ENCODE measurements at regions not wholly inside any gene's neighbourhood (a gene's known extent, or its start where the extent isn't known, plus 50 kb on each side); places are given as distances from the start of the nearest gene placed in this dataset.
A peak's percentile ranks its signal among the peaks of the same experiment; 100 is the strongest.

- Histone ChIP-seq H3K27me3 (ENCODE audit: control insufficient read depth in 1 of 2, insufficient read depth in 2 of 2, low read length in 1 of 2) (no peaks in the 10 kb centered on the region), H3K4me3 (ENCODE audit: low read length in 2 of 2) (no peak overlapping the region), H3K9me3 (ENCODE audit: control insufficient read depth, low read length) (no peaks in the 10 kb centered on the region), H3K4me1 (ENCODE audit: control insufficient read depth in 1 of 2, insufficient read depth in 2 of 2, low read length in 2 of 2) (no peaks in the 10 kb centered on the region), H3K27ac (ENCODE audit: low read depth in 1 of 2, low read length in 2 of 2) (no peak overlapping the region), H3K36me3 (ENCODE audit: control insufficient read depth in 1 of 2, insufficient read depth in 2 of 2, low read length in 1 of 2) (no peaks in the 10 kb centered on the region)
- ATAC-seq (ENCODE audit: low FRiP score) (no peak), DNase-seq (no peak)
- WGBS, 2 donors, result 61 to 62% methylated on average over 2 of the region's 2 CpGs
- intact Hi-C loops (cut with DNase I), result no loop called here
Observed at GRCh38 chr11:27968461-27968860, 139.5 kb downstream of the KIF18A start.

GRCh38 chr11:27965559-27965958 is 142.4 kb downstream of the KIF18A start:
- no peak for ATAC-seq (ENCODE audit: low FRiP score)
- no peak overlapping the region for H3K4me3 ChIP-seq (ENCODE audit: low read length in 2 of 2)
- intact Hi-C loops (cut with DNase I), result no loop called here
- WGBS, 2 donors, result 75 to 83% methylated on average over 3 of the region's 3 CpGs
- no peaks in the 10 kb centered on the region for H3K36me3 ChIP-seq (ENCODE audit: control insufficient read depth in 1 of 2, insufficient read depth in 2 of 2, low read length in 1 of 2)
- H3K4me1 ChIP-seq (ENCODE audit: control insufficient read depth in 1 of 2, insufficient read depth in 2 of 2, low read length in 2 of 2), result no peaks in the 10 kb centered on the region
- no peak overlapping the region for H3K27ac ChIP-seq (ENCODE audit: low read depth in 1 of 2, low read length in 2 of 2)
- DNase-seq, result no peak
- no peaks in the 10 kb centered on the region for H3K9me3 ChIP-seq (ENCODE audit: control insufficient read depth, low read length)
- H3K27me3 ChIP-seq (ENCODE audit: control insufficient read depth in 1 of 2, insufficient read depth in 2 of 2, low read length in 1 of 2), result no peaks in the 10 kb centered on the region

GRCh38 chr11:27963370-27963769 is 144.6 kb downstream of the KIF18A start:
- WGBS, 2 donors, result 90 to 93% methylated on average over 2 of the region's 2 CpGs

GRCh38 chr11:27949951-27950738 is 157.8 kb downstream of the KIF18A start:
- intact Hi-C loops (cut with DNase I), result no loop called here
- ATAC-seq (ENCODE audit: low FRiP score) (no peak), DNase-seq (no peak)
- Histone ChIP-seq H3K36me3 (ENCODE audit: control insufficient read depth in 1 of 2, insufficient read depth in 2 of 2, low read length in 1 of 2) (no peaks in the 10 kb centered on the region), H3K9me3 (ENCODE audit: control insufficient read depth, low read length) (peaks cover 1% of the 10 kb centered on the region), H3K27me3 (ENCODE audit: control insufficient read depth in 1 of 2, insufficient read depth in 2 of 2, low read length in 1 of 2) (no peaks in the 10 kb centered on the region), H3K27ac (ENCODE audit: low read depth in 1 of 2, low read length in 2 of 2) (no peak overlapping the region), H3K4me3 (ENCODE audit: low read length in 2 of 2) (no peak overlapping the region), H3K4me1 (ENCODE audit: control insufficient read depth in 1 of 2, insufficient read depth in 2 of 2, low read length in 2 of 2) (no peaks in the 10 kb centered on the region)
- WGBS, 2 donors, result 73 to 90% methylated on average over 1 of the region's 1 CpG

More at GRCh38 chr11:27963370-27963769, 144.6 kb downstream of the KIF18A start:
- H3K9me3 ChIP-seq (ENCODE audit: control insufficient read depth, low read length), result no peaks in the 10 kb centered on the region
- intact Hi-C loops (cut with DNase I), result no loop called here
- DNase-seq (no peak), ATAC-seq (ENCODE audit: low FRiP score) (no peak)
- no peaks in the 10 kb centered on the region for H3K4me1 ChIP-seq (ENCODE audit: control insufficient read depth in 1 of 2, insufficient read depth in 2 of 2, low read length in 2 of 2)
- H3K36me3 ChIP-seq (ENCODE audit: control insufficient read depth in 1 of 2, insufficient read depth in 2 of 2, low read length in 1 of 2), result no peaks in the 10 kb centered on the region
- H3K27ac ChIP-seq (ENCODE audit: low read depth in 1 of 2, low read length in 2 of 2), result no peak overlapping the region
- no peaks in the 10 kb centered on the region for H3K27me3 ChIP-seq (ENCODE audit: control insufficient read depth in 1 of 2, insufficient read depth in 2 of 2, low read length in 1 of 2)
- H3K4me3 ChIP-seq (ENCODE audit: low read length in 2 of 2), result no peak overlapping the region

- Histone ChIP-seq H3K9me3 (ENCODE audit: control insufficient read depth, low read length) (peaks cover 1% of the 10 kb centered on the region), H3K4me1 (ENCODE audit: control insufficient read depth in 1 of 2, insufficient read depth in 2 of 2, low read length in 2 of 2) (no peaks in the 10 kb centered on the region), H3K27me3 (ENCODE audit: control insufficient read depth in 1 of 2, insufficient read depth in 2 of 2, low read length in 1 of 2) (no peaks in the 10 kb centered on the region), H3K27ac (ENCODE audit: low read depth in 1 of 2, low read length in 2 of 2) (no peak overlapping the region), H3K36me3 (ENCODE audit: control insufficient read depth in 1 of 2, insufficient read depth in 2 of 2, low read length in 1 of 2) (no peaks in the 10 kb centered on the region), H3K4me3 (ENCODE audit: low read length in 2 of 2) (no peak overlapping the region)
- DNase-seq (no peak), ATAC-seq (ENCODE audit: low FRiP score) (no peak)
- intact Hi-C loops (cut with DNase I), result no loop called here
- WGBS, 2 donors, result 89 to 92% methylated on average over 1 of the region's 1 CpG
Observed at GRCh38 chr11:27945348-27945747, 162.6 kb downstream of the KIF18A start.

- Histone ChIP-seq H3K27ac (ENCODE audit: low read depth in 1 of 2, low read length in 2 of 2) (no peak overlapping the region), H3K4me1 (ENCODE audit: control insufficient read depth in 1 of 2, insufficient read depth in 2 of 2, low read length in 2 of 2) (no peaks in the 10 kb centered on the region), H3K4me3 (ENCODE audit: low read length in 2 of 2) (no peak overlapping the region), H3K36me3 (ENCODE audit: control insufficient read depth in 1 of 2, insufficient read depth in 2 of 2, low read length in 1 of 2) (no peaks in the 10 kb centered on the region), H3K9me3 (ENCODE audit: control insufficient read depth, low read length) (no peaks in the 10 kb centered on the region), H3K27me3 (ENCODE audit: control insufficient read depth in 1 of 2, insufficient read depth in 2 of 2, low read length in 1 of 2) (no peaks in the 10 kb centered on the region)
- WGBS, 2 donors, result 78 to 79% methylated on average over 4 of the region's 4 CpGs
- ATAC-seq (ENCODE audit: low FRiP score) (no peak), DNase-seq (no peak)
- intact Hi-C loops (cut with DNase I), result no loop called here
Observed at GRCh38 chr11:27938011-27938410, 169.9 kb downstream of the KIF18A start.

- no peak overlapping the region for H3K4me3 ChIP-seq (ENCODE audit: low read length in 2 of 2)
- no peak overlapping the region for H3K27ac ChIP-seq (ENCODE audit: low read depth in 1 of 2, low read length in 2 of 2)
- DNase-seq (no peak), ATAC-seq (ENCODE audit: low FRiP score) (no peak)
- intact Hi-C loops (cut with DNase I), result no loop called here
- no peaks in the 10 kb centered on the region for H3K9me3 ChIP-seq (ENCODE audit: control insufficient read depth, low read length)
- H3K36me3 ChIP-seq (ENCODE audit: control insufficient read depth in 1 of 2, insufficient read depth in 2 of 2, low read length in 1 of 2), result no peaks in the 10 kb centered on the region
- no peaks in the 10 kb centered on the region for H3K4me1 ChIP-seq (ENCODE audit: control insufficient read depth in 1 of 2, insufficient read depth in 2 of 2, low read length in 2 of 2)
- 45 to 49% methylated on average over 7 of the region's 7 CpGs for WGBS, 2 donors
- no peaks in the 10 kb centered on the region for H3K27me3 ChIP-seq (ENCODE audit: control insufficient read depth in 1 of 2, insufficient read depth in 2 of 2, low read length in 1 of 2)
Observed at GRCh38 chr11:27934830-27935145, 173.2 kb downstream of the KIF18A start.

GRCh38 chr11:27933992-27934829 is 173.7 kb downstream of the KIF18A start:
- H3K27me3 ChIP-seq (ENCODE audit: control insufficient read depth in 1 of 2, insufficient read depth in 2 of 2, low read length in 1 of 2), result no peaks in the 10 kb centered on the region
- no peaks in the 10 kb centered on the region for H3K9me3 ChIP-seq (ENCODE audit: control insufficient read depth, low read length)
- no peak overlapping the region for H3K27ac ChIP-seq (ENCODE audit: low read depth in 1 of 2, low read length in 2 of 2)
- DNase-seq, result peak in 1 of 2 donors; percentile 79
- no peaks in the 10 kb centered on the region for H3K4me1 ChIP-seq (ENCODE audit: control insufficient read depth in 1 of 2, insufficient read depth in 2 of 2, low read length in 2 of 2)
- H3K36me3 ChIP-seq (ENCODE audit: control insufficient read depth in 1 of 2, insufficient read depth in 2 of 2, low read length in 1 of 2), result no peaks in the 10 kb centered on the region
- ATAC-seq (ENCODE audit: low FRiP score), result peak; percentile 67
- H3K4me3 ChIP-seq (ENCODE audit: low read length in 2 of 2), result no peak overlapping the region
- WGBS, 2 donors, result 77 to 81% methylated on average over 13 of the region's 13 CpGs
- intact Hi-C loops (cut with DNase I), result no loop called here

GRCh38 chr11:27931770-27932169 is 176.2 kb downstream of the KIF18A start:
- Histone ChIP-seq H3K36me3 (ENCODE audit: control insufficient read depth in 1 of 2, insufficient read depth in 2 of 2, low read length in 1 of 2) (no peaks in the 10 kb centered on the region), H3K9me3 (ENCODE audit: control insufficient read depth, low read length) (no peaks in the 10 kb centered on the region), H3K27me3 (ENCODE audit: control insufficient read depth in 1 of 2, insufficient read depth in 2 of 2, low read length in 1 of 2) (no peaks in the 10 kb centered on the region), H3K4me1 (ENCODE audit: control insufficient read depth in 1 of 2, insufficient read depth in 2 of 2, low read length in 2 of 2) (no peaks in the 10 kb centered on the region), H3K27ac (ENCODE audit: low read depth in 1 of 2, low read length in 2 of 2) (no peak overlapping the region), H3K4me3 (ENCODE audit: low read length in 2 of 2) (no peak overlapping the region)
- ATAC-seq (ENCODE audit: low FRiP score), result no peak
- 92 to 97% methylated on average over 1 of the region's 1 CpG for WGBS, 2 donors
- intact Hi-C loops (cut with DNase I), result no loop called here
- DNase-seq, result no peak
